ENCODE measurements at regions not wholly inside any gene's neighbourhood (a gene's known extent, or its start where the extent isn't known, plus 50 kb on each side); places are given as distances from the start of the nearest gene placed in this dataset.

DNA sequence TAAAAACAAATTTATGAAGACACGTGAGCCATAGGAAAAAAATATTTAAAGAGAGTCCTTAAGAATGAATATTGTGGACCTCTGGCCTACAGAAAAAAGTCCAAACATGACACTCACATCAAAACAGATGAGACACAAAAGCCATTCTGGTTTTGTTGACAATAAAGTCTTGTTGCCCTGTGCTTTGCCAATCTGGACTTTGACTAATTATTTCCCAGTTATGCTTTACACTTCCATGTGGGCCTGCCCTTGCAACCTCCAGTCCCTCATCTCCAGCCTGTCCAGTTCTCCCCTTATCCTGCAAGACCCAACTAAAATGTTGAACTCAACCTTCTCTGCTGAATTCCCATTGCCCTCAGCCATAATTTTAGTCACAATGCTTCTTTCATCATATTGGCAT lies 184.5 kb upstream of the SERP2 start (continued):
- no peak for TF ChIP-seq EGR1 (IDR thresholded peaks at IDR 0.05; ENCODE audit: borderline replicate concordance, low read depth, low read length)
- no peak for TF ChIP-seq EZH2 (IDR thresholded peaks at IDR 0.05; ENCODE audit: low read depth, low read length, severe bottlenecking)
- TF ChIP-seq SIX5 (IDR thresholded peaks at IDR 0.05; ENCODE audit: low read depth, low read length): no peak
- no peak for TF ChIP-seq JUN (IDR thresholded peaks at IDR 0.05; ENCODE audit: low read depth, low read length)
- no peak for TF ChIP-seq NRF1 (IDR thresholded peaks at IDR 0.05; ENCODE audit: low read depth, low read length)
- TF ChIP-seq USF2 (IDR thresholded peaks at IDR 0.05; ENCODE audit: low read length): no peak
- no peak for TF ChIP-seq ZNF274 (IDR thresholded peaks at IDR 0.05; ENCODE audit: borderline replicate concordance, extremely low read depth, low read length)
- no peak for TF ChIP-seq HDAC2 (IDR thresholded peaks at IDR 0.05; ENCODE audit: borderline replicate concordance in 1 of 2, low read depth in 2 of 2, low read length in 2 of 2)
- no peak for TF ChIP-seq SP4 (IDR thresholded peaks at IDR 0.05; ENCODE audit: low read length)
